SK-N-SH (cell line): ENCODE measurements at regions not wholly inside any gene's neighbourhood (a gene's known extent, or its start where the extent isn't known, plus 50 kb on each side); places are given as distances from the start of the nearest gene placed in this dataset.

ENCODE experiments used
- EZH2phosphoT487 ChIP-seq: fragments of 200-600 bp; sonication (generic); IDR thresholded peaks from 2 replicates; pipeline ENCODE4 v1.6.1; 2017; ENCODE audit warnings: low read depth, mixed run types, mild to moderate bottlenecking, antibody characterized with exemption, moderate library complexity, borderline replicate concordance
- FOXJ3 ChIP-seq: sonication (generic); formaldehyde crosslinking; IDR thresholded peaks from 2 replicates; pipeline ENCODE4 v1.5.1; 2020; ENCODE audit warnings: mild to moderate bottlenecking, missing genetic modification reagents
- GATA2 ChIP-seq: sonication (generic); formaldehyde crosslinking; IDR thresholded peaks from 2 replicates; pipeline ENCODE4 v1.5.0; 2020; ENCODE audit warnings: mild to moderate bottlenecking, missing genetic modification reagents
- MAX ChIP-seq: IDR thresholded peaks from 2 replicates; pipeline ENCODE4 v1.4.0; 2012; ENCODE audit warnings: low read depth
- NFIC ChIP-seq: IDR thresholded peaks from 2 replicates; pipeline ENCODE4 v1.4.0; 2012; ENCODE audit warnings: borderline replicate concordance
- TCF12 ChIP-seq: IDR thresholded peaks from 2 replicates; pipeline ENCODE4 v1.4.0; 2012
- USF1 ChIP-seq: IDR thresholded peaks from 2 replicates; pipeline ENCODE4 v1.4.0; 2012; ENCODE audit warnings: low read depth, borderline replicate concordance
- TF ChIP-seq, protein P1 (sequence below): fragments of 200-600 bp; sonication (generic); IDR thresholded peaks from 2 replicates; pipeline ENCODE4 v1.6.1; 2017; ENCODE audit warnings: antibody characterized with exemption, mild to moderate bottlenecking, moderate library complexity

GRCh38 chr5:79890119-79890929, 100.7 kb downstream of the MTX3 start:
- TF ChIP-seq EZH2phosphoT487 = no peak
- no peak for TF ChIP-seq GATA2 (CRISPR knock-in tag)
- TF ChIP-seq, protein P1, sequence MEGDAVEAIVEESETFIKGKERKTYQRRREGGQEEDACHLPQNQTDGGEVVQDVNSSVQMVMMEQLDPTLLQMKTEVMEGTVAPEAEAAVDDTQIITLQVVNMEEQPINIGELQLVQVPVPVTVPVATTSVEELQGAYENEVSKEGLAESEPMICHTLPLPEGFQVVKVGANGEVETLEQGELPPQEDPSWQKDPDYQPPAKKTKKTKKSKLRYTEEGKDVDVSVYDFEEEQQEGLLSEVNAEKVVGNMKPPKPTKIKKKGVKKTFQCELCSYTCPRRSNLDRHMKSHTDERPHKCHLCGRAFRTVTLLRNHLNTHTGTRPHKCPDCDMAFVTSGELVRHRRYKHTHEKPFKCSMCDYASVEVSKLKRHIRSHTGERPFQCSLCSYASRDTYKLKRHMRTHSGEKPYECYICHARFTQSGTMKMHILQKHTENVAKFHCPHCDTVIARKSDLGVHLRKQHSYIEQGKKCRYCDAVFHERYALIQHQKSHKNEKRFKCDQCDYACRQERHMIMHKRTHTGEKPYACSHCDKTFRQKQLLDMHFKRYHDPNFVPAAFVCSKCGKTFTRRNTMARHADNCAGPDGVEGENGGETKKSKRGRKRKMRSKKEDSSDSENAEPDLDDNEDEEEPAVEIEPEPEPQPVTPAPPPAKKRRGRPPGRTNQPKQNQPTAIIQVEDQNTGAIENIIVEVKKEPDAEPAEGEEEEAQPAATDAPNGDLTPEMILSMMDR = no peak
- no peak for TF ChIP-seq FOXJ3 (CRISPR knock-in tag)
- TF ChIP-seq TCF12 = no peak
- TF ChIP-seq USF1 = no peak
- TF ChIP-seq NFIC = no peak
- no peak for TF ChIP-seq MAX
